ENCODE measurements at regions not wholly inside any gene's neighbourhood (a gene's known extent, or its start where the extent isn't known, plus 50 kb on each side); places are given as distances from the start of the nearest gene placed in this dataset.

GRCh38 chr5:158519433-158520021 lies 580.2 kb downstream of the EBF1 start:
- TF ChIP-seq, protein P1, sequence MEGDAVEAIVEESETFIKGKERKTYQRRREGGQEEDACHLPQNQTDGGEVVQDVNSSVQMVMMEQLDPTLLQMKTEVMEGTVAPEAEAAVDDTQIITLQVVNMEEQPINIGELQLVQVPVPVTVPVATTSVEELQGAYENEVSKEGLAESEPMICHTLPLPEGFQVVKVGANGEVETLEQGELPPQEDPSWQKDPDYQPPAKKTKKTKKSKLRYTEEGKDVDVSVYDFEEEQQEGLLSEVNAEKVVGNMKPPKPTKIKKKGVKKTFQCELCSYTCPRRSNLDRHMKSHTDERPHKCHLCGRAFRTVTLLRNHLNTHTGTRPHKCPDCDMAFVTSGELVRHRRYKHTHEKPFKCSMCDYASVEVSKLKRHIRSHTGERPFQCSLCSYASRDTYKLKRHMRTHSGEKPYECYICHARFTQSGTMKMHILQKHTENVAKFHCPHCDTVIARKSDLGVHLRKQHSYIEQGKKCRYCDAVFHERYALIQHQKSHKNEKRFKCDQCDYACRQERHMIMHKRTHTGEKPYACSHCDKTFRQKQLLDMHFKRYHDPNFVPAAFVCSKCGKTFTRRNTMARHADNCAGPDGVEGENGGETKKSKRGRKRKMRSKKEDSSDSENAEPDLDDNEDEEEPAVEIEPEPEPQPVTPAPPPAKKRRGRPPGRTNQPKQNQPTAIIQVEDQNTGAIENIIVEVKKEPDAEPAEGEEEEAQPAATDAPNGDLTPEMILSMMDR (IDR thresholded peaks at IDR 0.05; ENCODE audit: unreplicated experiment): no peak
- Mint-ChIP-seq H3K4me3 (ENCODE audit: unreplicated experiment) (no peak overlapping the region), H3K27ac (ENCODE audit: low read depth, unreplicated experiment) (no peak overlapping the region), H3K27me3 (ENCODE audit: insufficient read depth, unreplicated experiment) (no peaks in the 10 kb centered on the region), H3K9me3 (ENCODE audit: unreplicated experiment) (no peaks in the 10 kb centered on the region), H3K36me3 (ENCODE audit: insufficient read depth, unreplicated experiment) (no peaks in the 10 kb centered on the region), H3K4me1 (ENCODE audit: insufficient read depth, unreplicated experiment) (peaks cover 15% of the 10 kb centered on the region)
- POLR2A ChIA-PET: interaction anchor here (0.9 to 2.6 kb wide), 2 partner anchors 14 to 51 kb away, joined by 3 to 5 read pairs; no protein-coding TSS in a partner anchor
- no TSS peak for BruUV-seq (replicated peaks)
- DNase-seq (ENCODE audit: unreplicated experiment): peak; percentile 5
- intact Hi-C loops (cut with micrococcal nuclease): loop anchor here (5.0 kb wide), 1 partner anchor 132 kb away; no protein-coding TSS in a partner anchor
- CTCF ChIA-PET: no interaction called here

DNA sequence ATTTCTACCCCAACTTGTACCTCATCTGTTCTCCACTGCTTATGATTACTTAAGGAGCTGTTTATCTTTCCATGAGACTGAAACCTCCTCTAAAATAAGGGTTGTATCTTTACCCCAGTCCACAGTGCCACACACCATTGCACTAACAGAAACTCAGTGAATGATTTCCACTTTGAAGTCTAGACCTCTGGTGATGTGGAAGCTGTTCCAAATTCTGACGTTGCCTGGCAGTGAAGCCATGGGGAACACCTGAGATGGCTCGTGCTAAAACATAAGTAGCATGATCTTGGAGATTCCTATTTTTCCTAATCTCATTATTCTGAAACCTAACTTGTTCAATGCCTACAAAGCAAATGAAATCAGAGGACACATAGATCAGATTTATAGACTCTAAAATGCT lies 583.2 kb downstream of the EBF1 start:
- ChIA-PET CTCF (no interaction called here), POLR2A (no interaction called here)
- Mint-ChIP-seq H3K4me3 (ENCODE audit: unreplicated experiment) (no peak overlapping the region), H3K4me1 (ENCODE audit: insufficient read depth, unreplicated experiment) (peaks cover 15% of the 10 kb centered on the region), H3K27me3 (ENCODE audit: insufficient read depth, unreplicated experiment) (no peaks in the 10 kb centered on the region), H3K27ac (ENCODE audit: low read depth, unreplicated experiment) (no peak overlapping the region), H3K36me3 (ENCODE audit: insufficient read depth, unreplicated experiment) (no peaks in the 10 kb centered on the region), H3K9me3 (ENCODE audit: unreplicated experiment) (no peaks in the 10 kb centered on the region)
- BruUV-seq (replicated peaks): no TSS peak
- TF ChIP-seq, protein P1 (IDR thresholded peaks at IDR 0.05; ENCODE audit: unreplicated experiment): no peak
- no peak for DNase-seq (ENCODE audit: unreplicated experiment)
- intact Hi-C loops (cut with micrococcal nuclease): no loop called here

GRCh38 chr5:158514986-158515359 lies 584.7 kb downstream of the EBF1 start:
- intact Hi-C loops (cut with micrococcal nuclease): no loop called here
- H3K27ac Mint-ChIP-seq (ENCODE audit: low read depth, unreplicated experiment): no peak overlapping the region
- H3K4me3 Mint-ChIP-seq (ENCODE audit: unreplicated experiment): no peak overlapping the region
- H3K4me1 Mint-ChIP-seq (ENCODE audit: insufficient read depth, unreplicated experiment): peaks cover 15% of the 10 kb centered on the region
- no peaks in the 10 kb centered on the region for H3K36me3 Mint-ChIP-seq (ENCODE audit: insufficient read depth, unreplicated experiment)
- POLR2A ChIA-PET: interaction anchor here (1.2 to 2.4 kb wide), 2 partner anchors 9 to 11 kb away, joined by 3 to 6 read pairs; no protein-coding TSS in a partner anchor
- TF ChIP-seq, protein P1 (IDR thresholded peaks at IDR 0.05; ENCODE audit: unreplicated experiment): no peak
- peaks cover 9% of the 10 kb centered on the region for H3K9me3 Mint-ChIP-seq (ENCODE audit: unreplicated experiment)
- CTCF ChIA-PET: no interaction called here
- BruUV-seq (replicated peaks): no TSS peak
- DNase-seq (ENCODE audit: unreplicated experiment): peak; percentile 45
- no peaks in the 10 kb centered on the region for H3K27me3 Mint-ChIP-seq (ENCODE audit: insufficient read depth, unreplicated experiment)

GRCh38 chr5:158514319-158514985 lies 585.3 kb downstream of the EBF1 start:
- Mint-ChIP-seq H3K27me3 (ENCODE audit: insufficient read depth, unreplicated experiment) (no peaks in the 10 kb centered on the region), H3K4me3 (ENCODE audit: unreplicated experiment) (no peak overlapping the region), H3K36me3 (ENCODE audit: insufficient read depth, unreplicated experiment) (no peaks in the 10 kb centered on the region), H3K9me3 (ENCODE audit: unreplicated experiment) (peaks cover 9% of the 10 kb centered on the region), H3K27ac (ENCODE audit: low read depth, unreplicated experiment) (no peak overlapping the region), H3K4me1 (ENCODE audit: insufficient read depth, unreplicated experiment) (peaks cover 15% of the 10 kb centered on the region)
- no TSS peak for BruUV-seq (replicated peaks)
- ChIA-PET POLR2A (interaction anchor here (1.2 to 2.4 kb wide), 2 partner anchors 9 to 11 kb away, joined by 3 to 6 read pairs; no protein-coding TSS in a partner anchor), CTCF (interaction anchor here (0.6 kb wide), 1 partner anchor 15 kb away, joined by 3 read pairs; no protein-coding TSS in a partner anchor)
- TF ChIP-seq, protein P1 (IDR thresholded peaks at IDR 0.05; ENCODE audit: unreplicated experiment): no peak
- intact Hi-C loops (cut with micrococcal nuclease): no loop called here
- DNase-seq (ENCODE audit: unreplicated experiment): peak; percentile 55
